Prostate gland (tissue), 2 donors: ENCODE measurements at regions not wholly inside any gene's neighbourhood (a gene's known extent, or its start where the extent isn't known, plus 50 kb on each side); places are given as distances from the start of the nearest gene placed in this dataset.

Experiments
- DNase-seq: peaks from one replicate; pipeline ENCODE4 v3.0.0-alpha.2; 2019; ENCODE audit warnings: low spot score
- H3K27ac ChIP-seq, 2 donors: fragments of 200-600 bp; sonication (generic); 2 replicates each; pipeline ENCODE4 v1.5.1; 2017 to 2019
- H3K27me3 ChIP-seq: fragments of 200-600 bp; sonication (generic); replicated peaks from 2 replicates; pipeline ENCODE4 v1.5.1; 2019; ENCODE audit not compliant: insufficient read depth
- H3K36me3 ChIP-seq, 2 donors: fragments of 200-600 bp; sonication (generic); 1 replicate in 1 of 2; 2 replicates in 1 of 2; pipeline versions ENCODE4 v1.5.1 to v1.8.1; 2017 to 2019
- H3K4me1 ChIP-seq: fragments of 200-600 bp; sonication (generic); replicated peaks from 2 replicates; pipeline ENCODE4 v1.5.1; 2019
- H3K4me3 ChIP-seq, 2 donors: fragments of 200-600 bp; sonication (generic); 2 replicates each; pipeline ENCODE4 v1.5.1; 2017 to 2019
- H3K9me3 ChIP-seq: fragments of 200-600 bp; sonication (generic); 2 replicates; pipeline ENCODE4 v1.5.1; 2017
- CTCF ChIP-seq, 4 experiments: fragments of 200-600 bp in 2 of 4; fragments of 450-650 bp in 2 of 4; sonication (generic) in 2 of 4; IDR thresholded peaks; 1 replicate in 3 of 4; 2 replicates in 1 of 4; pipeline ENCODE4 v1.5.1; 2016 to 2019; ENCODE audit warnings: antibody characterized with exemption in 4 of 4, mild to moderate bottlenecking in 2 of 4, moderate library complexity in 2 of 4
- POLR2A ChIP-seq: fragments of 450-650 bp; IDR thresholded peaks from one replicate; pipeline ENCODE4 v1.6.1; 2016; ENCODE audit warnings: antibody characterized with exemption, mild to moderate bottlenecking
- POLR2AphosphoS5 ChIP-seq: sonication (generic); formaldehyde crosslinking; IDR thresholded peaks from one replicate; pipeline ENCODE4 v1.6.1; 2017; ENCODE audit warnings: antibody characterized with exemption
- WGBS: methylation state at CpG from one replicate; pipeline ENCODE4 v1.1.5; 2018; 5-methylcytosine and 5-hydroxymethylcytosine counted together
- intact Hi-C: fragments of 100-400 bp; cut with DNase I; formaldehyde crosslinking; loops from one replicate; pipeline ENCODE4 v1.14.2; 2022

- H3K4me3 ChIP-seq = no peak overlapping the region
- no peaks in the 10 kb centered on the region for H3K4me1 ChIP-seq
- H3K9me3 ChIP-seq = no peaks in the 10 kb centered on the region
- intact Hi-C loops = no loop called here
- TF ChIP-seq CTCF (IDR thresholded peaks at IDR 0.05) (no peak), POLR2A (no peak), POLR2AphosphoS5 (no peak)
- no peaks in the 10 kb centered on the region for H3K27me3 ChIP-seq
- H3K36me3 ChIP-seq = no peaks in the 10 kb centered on the region
- no peak overlapping the region for H3K27ac ChIP-seq
- DNase-seq = no peak
Observed at GRCh38 chr3:99159220-99159762, 257.8 kb upstream of the DCBLD2 start.

- WGBS = 63% methylated on average over 1 of the region's 1 CpG
- no peak for TF ChIP-seq POLR2A
Observed at GRCh38 chr3:99145031-99145430, 243.5 kb upstream of the DCBLD2 start.

DNA sequence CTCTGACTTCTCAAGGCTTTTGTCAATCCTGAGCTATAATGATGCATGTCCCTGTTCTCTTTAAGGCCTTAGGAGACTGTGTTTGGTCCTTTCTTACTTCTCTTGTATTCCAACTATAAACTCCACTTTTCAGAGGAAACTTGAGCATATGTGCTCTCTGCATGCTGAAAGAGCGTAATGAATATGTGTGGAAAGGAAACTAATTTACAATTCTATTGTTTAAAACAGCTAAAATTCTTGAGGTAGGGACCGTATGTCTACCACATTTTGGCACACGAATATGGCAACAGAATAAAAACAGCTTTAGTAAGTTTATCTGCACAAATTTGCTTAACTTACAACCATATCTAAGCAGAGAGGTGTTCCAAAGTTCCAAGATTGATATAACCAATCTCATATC is 242.0 kb upstream of the DCBLD2 start:
- intact Hi-C loops = no loop called here
- no peaks in the 10 kb centered on the region for H3K4me1 ChIP-seq

More at GRCh38 chr3:99145031-99145430, 243.5 kb upstream of the DCBLD2 start:
- no peaks in the 10 kb centered on the region for H3K36me3 ChIP-seq
- H3K27ac ChIP-seq = no peak overlapping the region
- no peaks in the 10 kb centered on the region for H3K27me3 ChIP-seq
- intact Hi-C loops = no loop called here
- DNase-seq = no peak
- H3K4me1 ChIP-seq = no peaks in the 10 kb centered on the region
- H3K9me3 ChIP-seq = no peaks in the 10 kb centered on the region
- no peak overlapping the region for H3K4me3 ChIP-seq

GRCh38 chr3:99134986-99135385 is 233.5 kb upstream of the DCBLD2 start:
- no peak for TF ChIP-seq POLR2A
- no peak for TF ChIP-seq CTCF (IDR thresholded peaks at IDR 0.05)
- no peak for TF ChIP-seq POLR2AphosphoS5
- intact Hi-C loops = no loop called here

More for the DNA sequence above, 242.0 kb upstream of the DCBLD2 start:
- no peaks in the 10 kb centered on the region for H3K9me3 ChIP-seq
- H3K36me3 ChIP-seq = no peaks in the 10 kb centered on the region
- H3K4me3 ChIP-seq = no peak overlapping the region
- H3K27me3 ChIP-seq = no peaks in the 10 kb centered on the region
- no peak for DNase-seq
- WGBS = 69% methylated on average over 3 of the region's 3 CpGs
- no peak overlapping the region for H3K27ac ChIP-seq
- TF ChIP-seq POLR2AphosphoS5 (no peak), POLR2A (no peak), CTCF (IDR thresholded peaks at IDR 0.05) (no peak)

GRCh38 chr3:99131876-99132275 is 230.4 kb upstream of the DCBLD2 start:
- DNase-seq = no peak
- Histone ChIP-seq H3K4me3 (no peak overlapping the region), H3K27me3 (no peaks in the 10 kb centered on the region), H3K9me3 (no peaks in the 10 kb centered on the region), H3K4me1 (no peaks in the 10 kb centered on the region), H3K27ac (no peak overlapping the region), H3K36me3 (no peaks in the 10 kb centered on the region)
- intact Hi-C loops = no loop called here
- TF ChIP-seq CTCF (IDR thresholded peaks at IDR 0.05) (no peak), POLR2AphosphoS5 (no peak), POLR2A (no peak)

More at GRCh38 chr3:99134986-99135385, 233.5 kb upstream of the DCBLD2 start:
- no peaks in the 10 kb centered on the region for H3K4me1 ChIP-seq
- H3K4me3 ChIP-seq = no peak overlapping the region
- H3K36me3 ChIP-seq = no peaks in the 10 kb centered on the region
- no peaks in the 10 kb centered on the region for H3K9me3 ChIP-seq
- no peaks in the 10 kb centered on the region for H3K27me3 ChIP-seq
- H3K27ac ChIP-seq = no peak overlapping the region
- no peak for DNase-seq
